Fibroblast of lung (primary cell): ENCODE measurements at regions not wholly inside any gene's neighbourhood (a gene's known extent, or its start where the extent isn't known, plus 50 kb on each side); places are given as distances from the start of the nearest gene placed in this dataset.

Source experiments
- CTCF ChIP-seq, 2 donors: IDR thresholded peaks in 1 of 2; conservative IDR thresholded peaks in 1 of 2; 1 replicate in 1 of 2; 2 replicates in 1 of 2; pipeline ENCODE4 v1.5.1; 2011 to 2012; ENCODE audit warnings: low read length in 2 of 2, control low read depth in 1 of 2, inconsistent platforms in 1 of 2, low read depth in 1 of 2, mild to moderate bottlenecking in 1 of 2
- EZH2 ChIP-seq: IDR thresholded peaks from 2 replicates; pipeline ENCODE4 v1.5.1; 2012; ENCODE audit warnings: low read length, control low read depth, mild to moderate bottlenecking; ENCODE audit errors: missing control alignments

DNA sequence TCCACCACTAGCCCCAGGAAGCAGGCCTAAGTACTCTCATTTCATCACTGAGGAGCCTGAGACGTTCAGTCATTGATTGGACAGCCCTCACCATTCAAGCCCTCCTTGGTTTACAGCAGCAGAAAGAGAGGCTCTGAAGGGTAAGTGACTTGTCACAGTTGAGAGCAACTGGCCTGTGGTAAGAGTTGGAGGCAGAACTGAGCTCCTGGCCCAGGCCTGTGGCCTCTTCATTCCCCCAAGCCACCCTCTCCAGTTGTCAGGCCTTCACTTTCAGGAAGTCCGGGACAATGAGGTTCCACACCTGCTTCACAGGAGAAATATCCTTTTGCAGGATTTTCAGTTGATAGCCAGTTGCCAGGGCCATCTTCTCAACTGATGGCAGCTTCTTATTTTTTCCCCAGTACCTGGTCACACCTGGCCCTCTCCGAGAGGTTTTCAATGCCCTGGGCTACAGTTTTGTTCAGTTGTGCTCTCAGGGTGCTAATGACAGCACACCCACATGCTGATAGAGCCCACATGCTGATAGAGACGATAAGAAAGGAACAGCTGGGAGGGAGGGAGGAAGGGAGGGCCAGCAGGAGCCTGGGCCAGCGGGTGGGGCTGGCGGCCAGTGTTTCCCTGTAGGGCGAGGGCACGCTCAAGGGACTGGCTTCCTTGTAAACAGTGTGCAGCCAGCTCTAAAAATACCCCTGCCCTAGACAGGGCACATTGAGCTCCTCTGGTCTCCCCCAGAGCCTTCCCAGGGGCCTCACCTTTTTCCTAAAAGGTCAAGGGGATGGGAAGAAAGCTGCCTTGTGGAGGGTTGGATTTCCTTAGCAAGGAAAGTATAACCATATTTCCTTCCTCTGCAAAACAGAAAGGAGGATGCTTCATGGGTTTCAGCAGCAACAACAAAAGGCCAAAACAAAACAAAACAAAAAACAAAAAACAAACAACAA, 112.7 kb upstream of the JUN start:
- TF ChIP-seq CTCF (conservative IDR thresholded peaks at IDR 0.05 in 1 of 2, IDR thresholded peaks at IDR 0.05 in 1 of 2; ENCODE audit: low read depth in 1 of 2, low read length in 2 of 2): no peak
- no peak for TF ChIP-seq EZH2
